ENCODE measurements at regions not wholly inside any gene's neighbourhood (a gene's known extent, or its start where the extent isn't known, plus 50 kb on each side); places are given as distances from the start of the nearest gene placed in this dataset.
A peak's percentile ranks its signal among the peaks of the same experiment; 100 is the strongest.
"Not testable (repeated sequence)": the region's sequence is repeated elsewhere in the genome, so short reads cannot be mapped to it uniquely, and the experiment has no call there.

DNA sequence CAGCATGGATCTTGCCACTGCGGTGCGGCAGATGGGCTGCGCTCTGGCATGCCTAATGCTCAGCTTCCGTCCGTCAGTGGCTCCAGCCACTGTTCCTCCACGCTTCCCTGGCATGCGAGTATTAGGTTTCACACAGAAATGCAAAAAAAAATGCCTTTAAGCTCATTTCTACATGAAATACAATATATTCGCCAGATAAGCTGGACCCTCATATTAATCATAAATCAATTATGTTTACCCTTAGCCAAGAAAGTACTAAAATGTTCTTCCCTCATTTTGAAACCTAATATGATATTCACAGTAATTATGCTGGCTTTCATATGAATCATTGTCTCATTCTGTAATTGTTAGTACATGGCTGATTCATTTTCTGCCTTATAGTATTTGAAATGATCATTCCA is 115.5 kb upstream of the FAM241A start:
- TF ChIP-seq CTCF (IDR thresholded peaks at IDR 0.05; ENCODE audit: insufficient read depth, low read depth, low read length), result no peak
- Histone ChIP-seq H3K4me3 (ENCODE audit: low read depth, low read length) (no peak overlapping the region), H3K27me3 (ENCODE audit: control insufficient read depth, insufficient read depth, low read length) (0 out of 2 replicates have a peak, but pooled peaks cover 1% of the 10 kb centered on the region), H3K36me3 (ENCODE audit: control insufficient read depth, insufficient read depth, low read length) (no peaks in the 10 kb centered on the region)
- no peak for DNase-seq (ENCODE audit: low read depth)
- POLR2A ChIA-PET, result no interaction called here
- CTCF ChIA-PET, result interaction anchor here (0.6 to 1.4 kb wide), 3 partner anchors 182 to 401 kb away, joined by 3 to 4 read pairs (median 3); no protein-coding TSS in a partner anchor

- POLR2A ChIA-PET, result no interaction called here
Observed at GRCh38 chr4:112031712-112032328, 113.4 kb upstream of the FAM241A start.

GRCh38 chr4:112036886-112037285 is 108.4 kb upstream of the FAM241A start:
- H3K27me3 ChIP-seq (ENCODE audit: control insufficient read depth, insufficient read depth, low read length), result no peaks in the 10 kb centered on the region
- DNase-seq (ENCODE audit: low read depth), result no peak
- no peak overlapping the region for H3K4me3 ChIP-seq (ENCODE audit: low read depth, low read length)
- POLR2A ChIA-PET, result no interaction called here
- no peak for TF ChIP-seq CTCF (IDR thresholded peaks at IDR 0.05; ENCODE audit: insufficient read depth, low read depth, low read length)
- CTCF ChIA-PET, result no interaction called here
- no peaks in the 10 kb centered on the region for H3K36me3 ChIP-seq (ENCODE audit: control insufficient read depth, insufficient read depth, low read length)

More at GRCh38 chr4:112031712-112032328, 113.4 kb upstream of the FAM241A start:
- 0 out of 2 replicates have a peak, but pooled peaks cover 1% of the 10 kb centered on the region for H3K27me3 ChIP-seq (ENCODE audit: control insufficient read depth, insufficient read depth, low read length)
- DNase-seq (ENCODE audit: low read depth), result no peak
- H3K4me3 ChIP-seq (ENCODE audit: low read depth, low read length), result no peak overlapping the region
- peak; percentile 70 for TF ChIP-seq CTCF (IDR thresholded peaks at IDR 0.05; ENCODE audit: insufficient read depth, low read depth, low read length)
- CTCF ChIA-PET, result interaction anchor here (0.7 to 2.5 kb wide), 10 partner anchors 9 to 390 kb away, joined by 3 to 13 read pairs (median 4); no protein-coding TSS in a partner anchor
- no peaks in the 10 kb centered on the region for H3K36me3 ChIP-seq (ENCODE audit: control insufficient read depth, insufficient read depth, low read length)

DNA sequence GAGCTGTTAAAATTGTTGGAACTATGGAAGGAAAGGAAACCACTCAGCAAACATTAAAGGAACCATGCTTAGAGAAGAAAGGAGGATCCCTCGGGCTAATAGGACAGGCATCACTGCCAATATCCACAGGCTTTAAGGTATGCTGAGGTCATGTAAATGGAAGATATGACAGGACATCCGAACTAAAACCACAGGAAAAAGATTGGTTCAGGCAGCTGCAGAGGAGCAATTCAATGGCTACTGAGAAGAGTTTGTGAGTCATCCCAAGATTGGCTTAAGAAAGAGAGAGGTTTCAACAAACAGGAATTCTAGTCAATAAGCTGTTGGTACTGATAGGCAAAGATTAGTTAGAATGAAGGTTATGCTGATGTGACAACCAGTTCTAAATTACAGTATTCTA is 106.4 kb upstream of the FAM241A start:
- Histone ChIP-seq H3K27me3 (ENCODE audit: control insufficient read depth, insufficient read depth, low read length) (no peaks in the 10 kb centered on the region), H3K4me3 (ENCODE audit: low read depth, low read length) (no peak overlapping the region), H3K36me3 (ENCODE audit: control insufficient read depth, insufficient read depth, low read length) (no peaks in the 10 kb centered on the region)
- ChIA-PET POLR2A (no interaction called here), CTCF (no interaction called here)
- no peak for DNase-seq (ENCODE audit: low read depth)
- no peak for TF ChIP-seq CTCF (IDR thresholded peaks at IDR 0.05; ENCODE audit: insufficient read depth, low read depth, low read length)

GRCh38 chr4:112049119-112049518 is 96.1 kb upstream of the FAM241A start:
- H3K36me3 ChIP-seq (ENCODE audit: control insufficient read depth, insufficient read depth, low read length); DNase-seq (ENCODE audit: low read depth); POLR2A ChIA-PET; CTCF ChIA-PET; H3K4me3 ChIP-seq (ENCODE audit: low read depth, low read length); H3K27me3 ChIP-seq (ENCODE audit: control insufficient read depth, insufficient read depth, low read length): not testable (repeated sequence)

DNA sequence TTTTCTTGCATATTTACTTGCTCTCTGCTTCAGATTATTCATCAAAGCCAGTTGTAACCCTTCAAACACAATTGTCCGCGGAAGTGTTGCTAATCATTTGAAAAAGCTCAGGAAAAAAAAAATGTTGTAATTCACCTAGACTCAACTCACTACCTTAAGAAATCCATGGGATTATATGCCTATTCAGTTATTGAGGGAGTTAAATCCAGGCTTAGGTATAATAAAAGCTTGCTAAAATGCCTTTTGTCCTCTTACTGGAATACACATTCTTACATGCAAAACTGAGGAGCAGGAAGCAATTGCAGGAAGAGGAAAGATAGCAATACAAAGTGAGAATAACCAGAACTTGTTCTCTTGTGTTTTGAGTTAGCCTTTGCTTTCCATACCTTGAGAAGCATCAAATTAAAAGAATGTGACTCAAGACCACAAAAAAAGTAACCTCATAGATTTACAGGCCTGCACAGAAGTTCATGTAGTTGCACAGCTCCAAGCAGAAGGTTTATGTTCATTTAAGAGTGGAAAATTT is 91.4 kb upstream of the FAM241A start:
- POLR2A ChIA-PET, result no interaction called here
- DNase-seq (ENCODE audit: low read depth), result no peak
- TF ChIP-seq CTCF (IDR thresholded peaks at IDR 0.05; ENCODE audit: insufficient read depth, low read depth, low read length), result no peak
- no peaks in the 10 kb centered on the region for H3K36me3 ChIP-seq (ENCODE audit: control insufficient read depth, insufficient read depth, low read length)
- H3K27me3 ChIP-seq (ENCODE audit: control insufficient read depth, insufficient read depth, low read length), result no peaks in the 10 kb centered on the region
- CTCF ChIA-PET, result no interaction called here
- no peak overlapping the region for H3K4me3 ChIP-seq (ENCODE audit: low read depth, low read length)
